ENCODE measurements at regions not wholly inside any gene's neighbourhood (a gene's known extent, or its start where the extent isn't known, plus 50 kb on each side); places are given as distances from the start of the nearest gene placed in this dataset.

DNA sequence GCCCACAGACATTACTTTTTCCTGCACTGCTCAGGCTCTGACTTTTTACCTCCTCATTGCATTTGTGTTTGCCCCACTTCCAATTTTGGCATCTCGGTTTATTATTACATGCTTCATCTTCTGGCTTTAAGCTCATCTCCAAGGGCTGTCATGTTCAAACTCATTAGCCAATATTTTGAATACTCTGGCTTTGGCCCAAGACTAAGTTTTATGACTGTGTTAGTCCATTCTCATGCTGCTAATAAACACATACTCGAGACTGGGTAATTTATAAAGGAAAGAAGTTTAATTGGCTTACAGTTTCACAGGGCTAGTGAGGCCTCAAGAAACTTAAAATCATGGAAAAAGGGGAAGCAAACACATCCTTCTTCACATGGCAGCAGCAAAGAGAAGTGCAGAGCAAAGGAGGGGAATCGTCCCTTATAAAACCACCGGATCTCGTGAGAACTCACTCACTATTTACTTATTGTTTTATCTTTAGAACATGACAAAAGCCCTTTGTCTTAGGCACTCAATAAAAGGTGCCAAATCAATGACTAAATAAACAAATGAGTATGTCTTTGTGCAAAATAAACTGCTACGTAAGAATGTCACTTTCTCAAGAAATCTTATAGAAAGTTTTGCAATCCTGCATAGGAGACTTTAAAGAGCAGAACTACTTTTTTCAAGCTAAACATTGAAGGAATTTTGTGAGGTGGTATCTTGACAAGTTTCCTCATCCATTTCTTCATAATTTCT is 233.4 kb upstream of the SPRY2 start:
- no peak for TF ChIP-seq CTCF (IDR thresholded peaks at IDR 0.05)
- TF ChIP-seq EP300 (IDR thresholded peaks at IDR 0.05): no peak
- TF ChIP-seq POLR2A (IDR thresholded peaks at IDR 0.05): no peak
- TF ChIP-seq POLR2AphosphoS5 (IDR thresholded peaks at IDR 0.05): no peak
- no peaks in the 10 kb centered on the region for H3K4me1 ChIP-seq
- ATAC-seq: no peak
- H3K27ac ChIP-seq: peak overlapping the region in 1 of 4 donors; percentile 7
- WGBS, 2 donors (ENCODE audit: low coverage in 1 of 2): 30 to 47% methylated on average over 6 of the region's 6 CpGs
- H3K9me3 ChIP-seq: no peaks in the 10 kb centered on the region
- H3K4me3 ChIP-seq: no peak overlapping the region
- H3K27me3 ChIP-seq: no peaks in the 10 kb centered on the region
- no peaks in the 10 kb centered on the region for H3K36me3 ChIP-seq

GRCh38 chr13:80572923-80573316 is 232.0 kb upstream of the SPRY2 start:
- Histone ChIP-seq H3K27ac (no peak overlapping the region), H3K4me3 (no peak overlapping the region)
- no peak for ATAC-seq

DNA sequence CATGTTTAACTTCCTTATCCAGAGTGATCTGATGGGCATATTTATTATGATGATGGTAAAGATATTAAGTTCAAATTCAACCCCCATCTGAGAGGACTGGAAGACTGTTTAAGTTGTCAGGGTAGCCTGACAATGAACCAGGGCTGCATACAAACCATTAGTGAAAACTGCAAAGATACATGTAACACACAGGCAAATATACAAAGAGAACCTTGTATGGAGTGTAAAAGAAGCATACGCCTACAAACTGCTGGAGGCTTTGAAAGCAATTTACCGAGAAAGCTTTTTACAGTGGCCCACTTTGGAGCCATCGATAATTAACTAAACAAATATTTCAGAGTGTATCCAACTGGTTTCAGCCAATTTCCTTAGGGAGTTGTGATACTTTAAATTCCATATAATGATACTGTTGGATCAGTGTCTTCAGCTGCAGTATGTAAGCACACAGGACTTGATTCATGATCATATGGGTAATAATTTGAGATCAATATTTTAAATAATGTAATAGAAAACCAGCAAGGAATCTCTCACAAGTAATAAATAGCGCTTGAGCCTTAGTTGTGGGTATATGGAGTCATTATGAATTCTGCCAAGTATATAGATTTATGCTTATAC is 231.5 kb upstream of the SPRY2 start:
- TF ChIP-seq POLR2AphosphoS5 (IDR thresholded peaks at IDR 0.05) (no peak), EP300 (IDR thresholded peaks at IDR 0.05) (no peak), CTCF (IDR thresholded peaks at IDR 0.05) (no peak), POLR2A (IDR thresholded peaks at IDR 0.05) (no peak)
- no peak overlapping the region for H3K4me3 ChIP-seq
- 68 to 79% methylated on average over 4 of the region's 4 CpGs for WGBS, 2 donors (ENCODE audit: low coverage in 1 of 2)

More at GRCh38 chr13:80572923-80573316, 232.0 kb upstream of the SPRY2 start:
- no peaks in the 10 kb centered on the region for H3K27me3 ChIP-seq
- no peaks in the 10 kb centered on the region for H3K36me3 ChIP-seq
- no peaks in the 10 kb centered on the region for H3K4me1 ChIP-seq
- 76 to 80% methylated on average over 5 of the region's 5 CpGs for WGBS, 2 donors (ENCODE audit: low coverage in 1 of 2)
- H3K9me3 ChIP-seq: no peaks in the 10 kb centered on the region
- TF ChIP-seq POLR2A (IDR thresholded peaks at IDR 0.05) (no peak), POLR2AphosphoS5 (IDR thresholded peaks at IDR 0.05) (no peak), CTCF (IDR thresholded peaks at IDR 0.05) (no peak), EP300 (IDR thresholded peaks at IDR 0.05) (no peak)

DNA sequence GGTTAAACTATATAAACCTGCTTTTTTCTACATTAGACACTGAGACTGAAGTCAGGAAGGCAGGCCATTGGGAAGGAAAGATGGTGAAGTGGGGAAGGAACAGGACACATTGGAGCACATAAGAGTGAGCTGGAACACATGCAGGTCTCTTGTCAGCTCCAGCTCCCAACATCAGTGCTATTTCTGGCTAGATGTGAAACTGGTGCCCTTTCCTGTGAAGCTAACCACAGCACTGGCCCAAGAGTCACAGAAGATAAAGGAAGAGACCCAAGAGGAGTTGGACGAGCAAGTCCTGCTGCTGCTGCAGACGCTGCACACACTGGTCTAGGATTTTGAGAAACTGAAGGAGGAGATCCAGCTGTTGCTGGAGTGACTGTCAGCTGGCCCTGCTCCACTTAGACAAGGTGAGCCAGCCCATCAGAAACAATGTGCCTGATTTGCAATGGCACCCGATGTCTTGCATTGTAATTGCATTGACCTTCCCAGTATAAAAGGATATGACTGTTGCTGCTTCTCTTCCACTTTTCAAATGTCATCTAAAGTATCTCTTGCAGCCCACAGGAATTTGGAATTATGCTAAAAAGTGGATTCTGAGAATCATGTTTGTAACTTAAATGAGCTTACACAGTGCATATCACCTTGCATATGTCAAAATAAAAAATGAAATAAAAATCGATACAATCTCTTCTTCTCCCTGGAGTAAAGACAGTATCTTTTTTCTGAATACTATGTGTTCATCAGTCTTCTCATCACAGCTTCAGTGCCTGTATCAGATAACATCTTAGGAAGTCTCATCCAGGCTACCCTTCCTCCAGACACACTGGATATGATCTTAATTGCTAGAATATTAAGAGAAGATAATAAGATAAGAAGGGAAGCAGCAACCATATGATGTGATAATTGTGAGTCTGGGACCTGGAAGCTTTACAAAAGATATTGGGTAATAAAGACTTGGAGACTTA is 230.7 kb upstream of the SPRY2 start:
- Histone ChIP-seq H3K36me3 (no peaks in the 10 kb centered on the region), H3K4me3 (no peak overlapping the region), H3K9me3 (no peaks in the 10 kb centered on the region), H3K27me3 (no peaks in the 10 kb centered on the region), H3K4me1 (no peaks in the 10 kb centered on the region), H3K27ac (no peak overlapping the region)
- no peak for ATAC-seq
- 63 to 75% methylated on average over 1 to 4 of the region's 4 CpGs for WGBS, 2 donors (ENCODE audit: low coverage in 1 of 2)
- TF ChIP-seq POLR2AphosphoS5 (IDR thresholded peaks at IDR 0.05): no peak
- TF ChIP-seq EP300 (IDR thresholded peaks at IDR 0.05): no peak
- TF ChIP-seq CTCF (IDR thresholded peaks at IDR 0.05): no peak
- TF ChIP-seq POLR2A (IDR thresholded peaks at IDR 0.05): no peak

More for the DNA sequence above, 231.5 kb upstream of the SPRY2 start:
- no peak overlapping the region for H3K27ac ChIP-seq
- H3K4me1 ChIP-seq: no peaks in the 10 kb centered on the region
- no peak for ATAC-seq
- no peaks in the 10 kb centered on the region for H3K9me3 ChIP-seq
- H3K36me3 ChIP-seq: no peaks in the 10 kb centered on the region
- no peaks in the 10 kb centered on the region for H3K27me3 ChIP-seq

Measured in gastroesophageal sphincter (tissue), 4 donors.